ENCODE measurements at regions not wholly inside any gene's neighbourhood (a gene's known extent, or its start where the extent isn't known, plus 50 kb on each side); places are given as distances from the start of the nearest gene placed in this dataset.
"Not testable (repeated sequence)": the region's sequence is repeated elsewhere in the genome, so short reads cannot be mapped to it uniquely, and the experiment has no call there.

- H3K9me3 ChIP-seq (ENCODE audit: low read depth, low read length, poor library complexity, severe bottlenecking); H3K4me1 ChIP-seq (ENCODE audit: insufficient read depth, low read length, poor library complexity, severe bottlenecking); H3K27me3 ChIP-seq (replicated peaks; ENCODE audit: insufficient read depth, low read depth, low read length, poor library complexity); H3K36me3 ChIP-seq (ENCODE audit: insufficient read depth, low read length, poor library complexity, severe bottlenecking); intact Hi-C loops (cut with micrococcal nuclease; ENCODE audit: unreplicated experiment); H3K27ac ChIP-seq (ENCODE audit: low read depth, low read length, poor library complexity, severe bottlenecking); DNase-seq (ENCODE audit: low spot score); H3K4me3 ChIP-seq (ENCODE audit: low read depth, low read length, poor library complexity, severe bottlenecking); POLR2A ChIA-PET (ENCODE audit: low non-redundant PET); BruUV-seq (replicated peaks): not testable (repeated sequence)
- CTCF ChIA-PET = interaction anchor here (0.7 kb wide), 1 partner anchor 239 kb away, joined by 3 read pairs; no protein-coding TSS in a partner anchor
Observed at GRCh38 chr9:68593760-68594159, 53.1 kb upstream of the TMEM252 start.

GRCh38 chr9:68595868-68596267 is 55.2 kb upstream of the TMEM252 start:
- no peaks in the 10 kb centered on the region for H3K4me1 ChIP-seq (ENCODE audit: insufficient read depth, low read length, poor library complexity, severe bottlenecking)
- no peak for DNase-seq (ENCODE audit: low spot score)
- H3K27ac ChIP-seq (ENCODE audit: low read depth, low read length, poor library complexity, severe bottlenecking) = no peak overlapping the region
- no peaks in the 10 kb centered on the region for H3K27me3 ChIP-seq (replicated peaks; ENCODE audit: insufficient read depth, low read depth, low read length, poor library complexity)
- no peak overlapping the region for H3K4me3 ChIP-seq (ENCODE audit: low read depth, low read length, poor library complexity, severe bottlenecking)
- BruUV-seq (replicated peaks) = no TSS peak
- TF ChIP-seq EZH2 (IDR thresholded peaks at IDR 0.05; ENCODE audit: borderline replicate concordance, low read depth, low read length, poor library complexity, severe bottlenecking) = no peak
- TF ChIP-seq, protein P1, sequence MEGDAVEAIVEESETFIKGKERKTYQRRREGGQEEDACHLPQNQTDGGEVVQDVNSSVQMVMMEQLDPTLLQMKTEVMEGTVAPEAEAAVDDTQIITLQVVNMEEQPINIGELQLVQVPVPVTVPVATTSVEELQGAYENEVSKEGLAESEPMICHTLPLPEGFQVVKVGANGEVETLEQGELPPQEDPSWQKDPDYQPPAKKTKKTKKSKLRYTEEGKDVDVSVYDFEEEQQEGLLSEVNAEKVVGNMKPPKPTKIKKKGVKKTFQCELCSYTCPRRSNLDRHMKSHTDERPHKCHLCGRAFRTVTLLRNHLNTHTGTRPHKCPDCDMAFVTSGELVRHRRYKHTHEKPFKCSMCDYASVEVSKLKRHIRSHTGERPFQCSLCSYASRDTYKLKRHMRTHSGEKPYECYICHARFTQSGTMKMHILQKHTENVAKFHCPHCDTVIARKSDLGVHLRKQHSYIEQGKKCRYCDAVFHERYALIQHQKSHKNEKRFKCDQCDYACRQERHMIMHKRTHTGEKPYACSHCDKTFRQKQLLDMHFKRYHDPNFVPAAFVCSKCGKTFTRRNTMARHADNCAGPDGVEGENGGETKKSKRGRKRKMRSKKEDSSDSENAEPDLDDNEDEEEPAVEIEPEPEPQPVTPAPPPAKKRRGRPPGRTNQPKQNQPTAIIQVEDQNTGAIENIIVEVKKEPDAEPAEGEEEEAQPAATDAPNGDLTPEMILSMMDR (conservative IDR thresholded peaks at IDR 0.05; ENCODE audit: low read depth, low read length) = no peak
- no peaks in the 10 kb centered on the region for H3K9me3 ChIP-seq (ENCODE audit: low read depth, low read length, poor library complexity, severe bottlenecking)
- H3K36me3 ChIP-seq (ENCODE audit: insufficient read depth, low read length, poor library complexity, severe bottlenecking) = no peaks in the 10 kb centered on the region
- CTCF ChIA-PET = interaction anchor here (0.6 kb wide), 1 partner anchor 404 kb away, joined by 4 read pairs; no protein-coding TSS in a partner anchor
- POLR2A ChIA-PET (ENCODE audit: low non-redundant PET) = no interaction called here
- intact Hi-C loops (cut with micrococcal nuclease; ENCODE audit: unreplicated experiment) = no loop called here

DNA sequence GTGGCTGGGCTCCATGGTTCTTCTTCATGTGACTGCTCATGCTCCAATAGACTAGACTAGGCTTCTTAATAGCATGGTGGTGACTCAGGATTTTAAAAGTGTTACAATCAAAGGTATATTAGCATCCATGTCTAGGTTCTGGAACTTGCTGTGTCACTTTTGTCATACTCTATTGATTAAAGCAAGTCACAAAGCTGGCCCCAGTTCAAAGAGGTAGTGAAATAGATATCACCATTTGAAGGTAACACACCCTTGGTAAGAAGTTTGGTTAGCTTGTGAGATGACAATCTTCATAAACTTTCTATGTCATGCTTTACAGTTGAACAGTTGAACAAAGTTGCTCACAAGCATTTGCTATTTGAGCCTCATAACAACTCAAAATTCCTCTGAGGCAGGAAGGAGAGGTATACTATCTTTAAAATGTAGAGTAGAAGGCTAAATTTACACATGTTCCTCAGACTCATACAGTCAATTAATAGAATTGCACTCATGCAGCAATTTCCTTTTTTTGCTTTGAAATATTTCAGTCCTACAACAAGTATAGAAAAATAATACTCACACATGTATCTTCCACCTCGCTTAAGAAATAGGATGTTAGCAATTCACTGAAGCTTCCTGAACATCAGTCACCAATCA is 56.8 kb upstream of the TMEM252 start:
- DNase-seq (ENCODE audit: low spot score) = no peak
- Histone ChIP-seq H3K4me3 (ENCODE audit: low read depth, low read length, poor library complexity, severe bottlenecking) (no peak overlapping the region), H3K27ac (ENCODE audit: low read depth, low read length, poor library complexity, severe bottlenecking) (no peak overlapping the region), H3K27me3 (replicated peaks; ENCODE audit: insufficient read depth, low read depth, low read length, poor library complexity) (no peaks in the 10 kb centered on the region), H3K4me1 (ENCODE audit: insufficient read depth, low read length, poor library complexity, severe bottlenecking) (no peaks in the 10 kb centered on the region), H3K9me3 (ENCODE audit: low read depth, low read length, poor library complexity, severe bottlenecking) (no peaks in the 10 kb centered on the region), H3K36me3 (ENCODE audit: insufficient read depth, low read length, poor library complexity, severe bottlenecking) (no peaks in the 10 kb centered on the region)
- BruUV-seq (replicated peaks) = no TSS peak
- CTCF ChIA-PET = no interaction called here
- TF ChIP-seq EZH2 (IDR thresholded peaks at IDR 0.05; ENCODE audit: borderline replicate concordance, low read depth, low read length, poor library complexity, severe bottlenecking) = no peak
- TF ChIP-seq, protein P1 (conservative IDR thresholded peaks at IDR 0.05; ENCODE audit: low read depth, low read length) = no peak
- intact Hi-C loops (cut with micrococcal nuclease; ENCODE audit: unreplicated experiment) = no loop called here
- POLR2A ChIA-PET (ENCODE audit: low non-redundant PET) = no interaction called here

DNA sequence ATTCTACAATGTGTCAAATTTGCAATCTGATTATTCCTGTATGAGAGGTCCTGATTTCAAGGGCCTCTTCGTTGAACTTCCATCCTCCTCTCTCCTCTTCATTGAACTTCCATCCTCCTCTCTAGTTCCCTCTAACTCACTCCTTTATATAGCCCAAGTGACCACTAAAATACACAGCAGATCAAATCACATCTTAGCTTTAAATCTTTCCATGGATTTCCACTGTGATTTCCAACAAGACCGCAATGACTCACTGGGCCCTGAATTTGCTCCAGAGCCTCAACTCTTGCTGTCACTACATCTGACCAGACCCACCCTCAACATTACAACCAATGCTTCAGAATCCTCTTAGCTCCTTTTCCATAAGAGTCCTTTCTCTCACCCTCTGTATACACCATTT is 59.1 kb upstream of the TMEM252 start:
- BruUV-seq (replicated peaks) = no TSS peak
- H3K27me3 ChIP-seq (replicated peaks; ENCODE audit: insufficient read depth, low read depth, low read length, poor library complexity) = no peaks in the 10 kb centered on the region
- no peaks in the 10 kb centered on the region for H3K9me3 ChIP-seq (ENCODE audit: low read depth, low read length, poor library complexity, severe bottlenecking)
- intact Hi-C loops (cut with micrococcal nuclease; ENCODE audit: unreplicated experiment) = no loop called here
- CTCF ChIA-PET = no interaction called here
- H3K36me3 ChIP-seq (ENCODE audit: insufficient read depth, low read length, poor library complexity, severe bottlenecking) = no peaks in the 10 kb centered on the region
- TF ChIP-seq, protein P1 (conservative IDR thresholded peaks at IDR 0.05; ENCODE audit: low read depth, low read length) = no peak
- TF ChIP-seq EZH2 (IDR thresholded peaks at IDR 0.05; ENCODE audit: borderline replicate concordance, low read depth, low read length, poor library complexity, severe bottlenecking) = no peak
- POLR2A ChIA-PET (ENCODE audit: low non-redundant PET) = no interaction called here
- no peak for DNase-seq (ENCODE audit: low spot score)
- H3K4me3 ChIP-seq (ENCODE audit: low read depth, low read length, poor library complexity, severe bottlenecking) = no peak overlapping the region
- no peaks in the 10 kb centered on the region for H3K4me1 ChIP-seq (ENCODE audit: insufficient read depth, low read length, poor library complexity, severe bottlenecking)
- no peak overlapping the region for H3K27ac ChIP-seq (ENCODE audit: low read depth, low read length, poor library complexity, severe bottlenecking)

Data from A673 (cell line).